GM19467 (cell line): ENCODE measurements at regions not wholly inside any gene's neighbourhood (a gene's known extent, or its start where the extent isn't known, plus 50 kb on each side); places are given as distances from the start of the nearest gene placed in this dataset.

Source experiments
- ATAC-seq: cut with Tn5 transposase; IDR thresholded peaks from one replicate; pipeline ENCODE4 v1.9.1; 2021; ENCODE audit warnings: mild to moderate bottlenecking, moderate library complexity; ENCODE audit not compliant: unreplicated experiment

- ATAC-seq = peak; percentile 98
Observed at GRCh38 chr1:79460773-79461436, 454.4 kb upstream of the ADGRL4 start.

GRCh38 chr1:79457562-79458224 lies 451.2 kb upstream of the ADGRL4 start:
- no peak for ATAC-seq

GRCh38 chr1:79448426-79448825 lies 441.9 kb upstream of the ADGRL4 start:
- no peak for ATAC-seq

GRCh38 chr1:79441238-79441637 lies 434.7 kb upstream of the ADGRL4 start:
- ATAC-seq = no peak

GRCh38 chr1:79437540-79437939 lies 431.0 kb upstream of the ADGRL4 start:
- ATAC-seq = no peak

GRCh38 chr1:79431340-79431739 lies 424.8 kb upstream of the ADGRL4 start:
- no peak for ATAC-seq

- ATAC-seq = no peak
Observed at GRCh38 chr1:79430437-79430836, 423.9 kb upstream of the ADGRL4 start.

GRCh38 chr1:79422726-79423125 lies 416.2 kb upstream of the ADGRL4 start:
- ATAC-seq = no peak

GRCh38 chr1:79398501-79398900 lies 392.0 kb upstream of the ADGRL4 start:
- no peak for ATAC-seq

- ATAC-seq = no peak
Observed at GRCh38 chr1:79396901-79397300, 390.4 kb upstream of the ADGRL4 start.

- ATAC-seq = no peak
Observed at GRCh38 chr1:79388694-79389361, 382.3 kb upstream of the ADGRL4 start.

GRCh38 chr1:79386730-79387129 lies 380.2 kb upstream of the ADGRL4 start:
- no peak for ATAC-seq

GRCh38 chr1:79380078-79380477 lies 373.5 kb upstream of the ADGRL4 start:
- no peak for ATAC-seq

GRCh38 chr1:79376106-79376505 lies 369.6 kb upstream of the ADGRL4 start:
- no peak for ATAC-seq

GRCh38 chr1:79375352-79375751 lies 368.8 kb upstream of the ADGRL4 start:
- no peak for ATAC-seq

GRCh38 chr1:79374397-79374796 lies 367.9 kb upstream of the ADGRL4 start:
- no peak for ATAC-seq

- no peak for ATAC-seq
Observed at GRCh38 chr1:79373481-79374125, 367.1 kb upstream of the ADGRL4 start.

GRCh38 chr1:79371802-79372201 lies 365.3 kb upstream of the ADGRL4 start:
- ATAC-seq = no peak

GRCh38 chr1:79369091-79369490 lies 362.6 kb upstream of the ADGRL4 start:
- ATAC-seq = no peak

GRCh38 chr1:79364896-79365295 lies 358.4 kb upstream of the ADGRL4 start:
- no peak for ATAC-seq

GRCh38 chr1:79363430-79363829 lies 356.9 kb upstream of the ADGRL4 start:
- no peak for ATAC-seq

- no peak for ATAC-seq
Observed at GRCh38 chr1:79362470-79362869, 355.9 kb upstream of the ADGRL4 start.
